ENCODE measurements at regions not wholly inside any gene's neighbourhood (a gene's known extent, or its start where the extent isn't known, plus 50 kb on each side); places are given as distances from the start of the nearest gene placed in this dataset.

DNA sequence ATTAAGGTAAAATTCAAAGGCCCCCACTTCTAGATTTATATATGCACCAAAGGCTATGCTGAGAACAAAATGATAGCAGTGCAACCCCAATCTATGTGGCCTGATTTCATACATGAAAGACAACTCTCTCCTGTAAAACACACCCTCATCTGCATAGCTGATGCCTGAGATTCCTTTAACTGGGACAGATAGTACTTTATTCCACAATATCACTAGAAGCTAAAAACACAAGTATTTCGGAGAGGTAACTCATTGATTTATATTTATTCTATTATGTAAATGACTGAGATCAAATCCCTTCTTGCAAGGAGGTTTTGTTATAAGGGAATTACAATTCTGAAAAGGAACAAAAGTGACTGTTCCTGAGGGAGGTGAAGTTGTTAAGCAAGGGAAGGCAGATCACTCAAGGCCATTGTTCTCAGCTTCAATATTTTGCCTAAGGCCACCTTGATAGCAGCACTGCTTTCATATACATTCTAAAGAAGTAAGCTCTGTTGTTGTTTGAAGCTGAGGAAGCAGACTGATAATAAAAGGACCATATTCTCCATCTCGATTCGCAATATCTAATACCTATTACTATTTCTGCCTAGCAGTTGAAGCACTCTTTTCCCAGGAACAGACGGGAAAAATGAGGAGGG, 471.0 kb upstream of the CDH7 start:
- dilution Hi-C loops (cut with MboI; ENCODE audit: extremely low pct_ligation_motif_present, low sequenced_read_pairs): no loop called here
- H3K4me2 ChIP-seq (ENCODE audit: control insufficient read depth, extremely low read depth, insufficient read depth, low read depth, low read length): no peak overlapping the region
- no peak for FAIRE-seq

GRCh38 chr18:65278939-65279667, 471.7 kb upstream of the CDH7 start:
- Histone ChIP-seq H3K27me3 (ENCODE audit: control insufficient read depth, extremely low read depth, insufficient read depth, low read length) (no peaks in the 10 kb centered on the region), H3K9me3 (ENCODE audit: control insufficient read depth, low read depth, low read length) (no peaks in the 10 kb centered on the region), H2AFZ (ENCODE audit: control insufficient read depth, low read length) (no peak overlapping the region), H3K9me1 (ENCODE audit: control insufficient read depth, extremely low read depth, insufficient read depth, low read length) (no peaks in the 10 kb centered on the region), H3K4me3 (ENCODE audit: control insufficient read depth in 2 of 3, extremely low read depth in 1 of 3, insufficient read depth in 2 of 3, low read depth in 1 of 3, low read length in 3 of 3) (no peak overlapping the region), H3K4me2 (ENCODE audit: control insufficient read depth, extremely low read depth, insufficient read depth, low read depth, low read length) (no peak overlapping the region), H3K36me3 (ENCODE audit: control insufficient read depth in 2 of 2, extremely low read depth in 1 of 2, insufficient read depth in 2 of 2, low read length in 2 of 2) (no peaks in the 10 kb centered on the region), H3K27ac (ENCODE audit: control insufficient read depth, insufficient read depth, low read length) (no peak overlapping the region), H3K9ac (ENCODE audit: control insufficient read depth, extremely low read depth, insufficient read depth, low read length) (no peak overlapping the region), H4K20me1 (ENCODE audit: control insufficient read depth, extremely low read depth, insufficient read depth, low read length) (no peaks in the 10 kb centered on the region), H3K4me1 (ENCODE audit: control insufficient read depth, extremely low read depth, insufficient read depth, low read length) (no peaks in the 10 kb centered on the region), H3K79me2 (ENCODE audit: control insufficient read depth, insufficient read depth, low read length) (no peaks in the 10 kb centered on the region)
- TF ChIP-seq CTCF (optimal IDR thresholded peaks at IDR 0.05 in 1 of 3, IDR thresholded peaks at IDR 0.05 in 1 of 3, conservative IDR thresholded peaks at IDR 0.05 in 1 of 3; ENCODE audit: extremely low read depth in 1 of 3, insufficient read depth in 2 of 3, low read length in 3 of 3) (no peak), EZH2 (IDR thresholded peaks at IDR 0.05; ENCODE audit: low read length) (no peak)
- dilution Hi-C loops (cut with MboI; ENCODE audit: extremely low pct_ligation_motif_present, low sequenced_read_pairs): no loop called here
- DNase-seq (ENCODE audit: low read depth, low spot score) (no peak), FAIRE-seq (no peak)

More for the DNA sequence above, 471.0 kb upstream of the CDH7 start:
- no peaks in the 10 kb centered on the region for H3K36me3 ChIP-seq (ENCODE audit: control insufficient read depth in 2 of 2, extremely low read depth in 1 of 2, insufficient read depth in 2 of 2, low read length in 2 of 2)
- no peaks in the 10 kb centered on the region for H3K9me3 ChIP-seq (ENCODE audit: control insufficient read depth, low read depth, low read length)
- no peak overlapping the region for H2AFZ ChIP-seq (ENCODE audit: control insufficient read depth, low read length)
- no peak overlapping the region for H3K4me3 ChIP-seq (ENCODE audit: control insufficient read depth in 2 of 3, extremely low read depth in 1 of 3, insufficient read depth in 2 of 3, low read depth in 1 of 3, low read length in 3 of 3)
- H3K4me1 ChIP-seq (ENCODE audit: control insufficient read depth, extremely low read depth, insufficient read depth, low read length): no peaks in the 10 kb centered on the region
- H3K79me2 ChIP-seq (ENCODE audit: control insufficient read depth, insufficient read depth, low read length): no peaks in the 10 kb centered on the region
- DNase-seq (ENCODE audit: low read depth, low spot score): no peak
- no peak overlapping the region for H3K27ac ChIP-seq (ENCODE audit: control insufficient read depth, insufficient read depth, low read length)
- TF ChIP-seq CTCF (optimal IDR thresholded peaks at IDR 0.05 in 1 of 3, IDR thresholded peaks at IDR 0.05 in 1 of 3, conservative IDR thresholded peaks at IDR 0.05 in 1 of 3; ENCODE audit: extremely low read depth in 1 of 3, insufficient read depth in 2 of 3, low read length in 3 of 3): no peak
- TF ChIP-seq EZH2 (IDR thresholded peaks at IDR 0.05; ENCODE audit: low read length): no peak
- H3K9me1 ChIP-seq (ENCODE audit: control insufficient read depth, extremely low read depth, insufficient read depth, low read length): no peaks in the 10 kb centered on the region
- H4K20me1 ChIP-seq (ENCODE audit: control insufficient read depth, extremely low read depth, insufficient read depth, low read length): no peaks in the 10 kb centered on the region
- H3K9ac ChIP-seq (ENCODE audit: control insufficient read depth, extremely low read depth, insufficient read depth, low read length): no peak overlapping the region
- no peaks in the 10 kb centered on the region for H3K27me3 ChIP-seq (ENCODE audit: control insufficient read depth, extremely low read depth, insufficient read depth, low read length)

All from keratinocyte (primary cell).